Mesodermal cell (in vitro differentiated cells): ENCODE measurements at regions not wholly inside any gene's neighbourhood (a gene's known extent, or its start where the extent isn't known, plus 50 kb on each side); places are given as distances from the start of the nearest gene placed in this dataset.

Experiments
- H3K27ac ChIP-seq: 2 replicates; pipeline ENCODE4 v1.7.0; 2013; ENCODE audit warnings: mild to moderate bottlenecking, low read depth, low read length, moderate library complexity; ENCODE audit not compliant: severe bottlenecking
- H3K36me3 ChIP-seq: 2 replicates; pipeline ENCODE4 v1.7.1; 2013; ENCODE audit warnings: mild to moderate bottlenecking, low read length, moderate library complexity; ENCODE audit not compliant: control insufficient read depth, insufficient read depth
- H3K4me1 ChIP-seq: one replicate; pipeline ENCODE4 v1.7.1; 2013; ENCODE audit warnings: mild to moderate bottlenecking, low read length; ENCODE audit not compliant: insufficient read depth, control insufficient read depth, poor library complexity, severe bottlenecking
- H3K4me3 ChIP-seq: 2 replicates; pipeline ENCODE4 v1.7.0; 2013; ENCODE audit warnings: low read length, control low read depth, mild to moderate bottlenecking; ENCODE audit not compliant: insufficient read depth, poor library complexity, severe bottlenecking; ENCODE audit errors: extremely low read depth
- H3K9me3 ChIP-seq: 2 replicates; pipeline ENCODE4 v1.7.1; 2013; ENCODE audit warnings: mild to moderate bottlenecking, low read length, moderate library complexity; ENCODE audit not compliant: control insufficient read depth
- WGBS, 2 experiments: methylation state at CpG; one replicate each; pipeline ENCODE4 v1.1.5; 2013; ENCODE audit warnings: missing lambda C conversion rate in 2 of 2; ENCODE audit not compliant: insufficient coverage in 2 of 2; 5-methylcytosine and 5-hydroxymethylcytosine counted together

- Histone ChIP-seq H3K4me1 (no peaks in the 10 kb centered on the region), H3K27ac (no peak overlapping the region), H3K36me3 (no peaks in the 10 kb centered on the region), H3K9me3 (no peaks in the 10 kb centered on the region), H3K4me3 (no peak overlapping the region)
- WGBS, 2 experiments: 70 to 87% methylated on average over 1 of the region's 1 CpG
Observed at GRCh38 chr10:70939441-70940003, 51.2 kb upstream of the PCBD1 start.

GRCh38 chr10:70940834-70941568 lies 52.6 kb upstream of the PCBD1 start:
- H3K9me3 ChIP-seq: no peaks in the 10 kb centered on the region
- H3K4me1 ChIP-seq: no peaks in the 10 kb centered on the region
- H3K4me3 ChIP-seq: no peak overlapping the region
- WGBS, 2 experiments: 0 to 54% methylated on average over 1 to 3 of the region's 6 CpGs
- H3K27ac ChIP-seq: no peak overlapping the region
- no peaks in the 10 kb centered on the region for H3K36me3 ChIP-seq

GRCh38 chr10:70942125-70942524 lies 53.8 kb upstream of the PCBD1 start:
- Histone ChIP-seq H3K36me3 (no peaks in the 10 kb centered on the region), H3K4me3 (no peak overlapping the region), H3K27ac (no peak overlapping the region), H3K9me3 (no peaks in the 10 kb centered on the region), H3K4me1 (no peaks in the 10 kb centered on the region)
- WGBS, 2 experiments: 82 to 96% methylated on average over 4 to 5 of the region's 6 CpGs

- Histone ChIP-seq H3K4me1 (no peaks in the 10 kb centered on the region), H3K27ac (no peak overlapping the region), H3K9me3 (no peaks in the 10 kb centered on the region), H3K36me3 (no peaks in the 10 kb centered on the region), H3K4me3 (no peak overlapping the region)
- 90 to 93% methylated on average over 2 to 3 of the region's 3 CpGs for WGBS, 2 experiments
Observed at GRCh38 chr10:70942725-70943124, 54.4 kb upstream of the PCBD1 start.

- Histone ChIP-seq H3K27ac (no peak overlapping the region), H3K4me3 (no peak overlapping the region), H3K36me3 (no peaks in the 10 kb centered on the region), H3K4me1 (no peaks in the 10 kb centered on the region), H3K9me3 (no peaks in the 10 kb centered on the region)
- 80 to 85% methylated on average over 2 to 3 of the region's 4 CpGs for WGBS, 2 experiments
Observed at GRCh38 chr10:70943249-70943648, 54.9 kb upstream of the PCBD1 start.

GRCh38 chr10:70943841-70944466 lies 55.6 kb upstream of the PCBD1 start:
- 89 to 90% methylated on average over 11 to 14 of the region's 14 CpGs for WGBS, 2 experiments
- Histone ChIP-seq H3K4me1 (no peaks in the 10 kb centered on the region), H3K4me3 (no peak overlapping the region), H3K27ac (no peak overlapping the region), H3K36me3 (no peaks in the 10 kb centered on the region), H3K9me3 (no peaks in the 10 kb centered on the region)

GRCh38 chr10:70950037-70950436 lies 61.7 kb upstream of the PCBD1 start:
- H3K4me1 ChIP-seq: no peaks in the 10 kb centered on the region
- H3K9me3 ChIP-seq: no peaks in the 10 kb centered on the region
- H3K36me3 ChIP-seq: no peaks in the 10 kb centered on the region
- no peak overlapping the region for H3K27ac ChIP-seq
- WGBS, 2 experiments: 83 to 95% methylated on average over 3 to 4 of the region's 5 CpGs
- no peak overlapping the region for H3K4me3 ChIP-seq

GRCh38 chr10:70950801-70951200 lies 62.4 kb upstream of the PCBD1 start:
- H3K36me3 ChIP-seq: no peaks in the 10 kb centered on the region
- H3K4me3 ChIP-seq: no peak overlapping the region
- H3K27ac ChIP-seq: no peak overlapping the region
- WGBS, 2 experiments: 100% methylated on average over 1 of the region's 1 CpG
- H3K4me1 ChIP-seq: no peaks in the 10 kb centered on the region
- H3K9me3 ChIP-seq: no peaks in the 10 kb centered on the region

GRCh38 chr10:70952401-70952800 lies 64.0 kb upstream of the PCBD1 start:
- no peaks in the 10 kb centered on the region for H3K36me3 ChIP-seq
- WGBS, 2 experiments: 73 to 77% methylated on average over 1 to 3 of the region's 4 CpGs
- H3K4me1 ChIP-seq: no peaks in the 10 kb centered on the region
- H3K4me3 ChIP-seq: no peak overlapping the region
- no peaks in the 10 kb centered on the region for H3K9me3 ChIP-seq
- no peak overlapping the region for H3K27ac ChIP-seq

GRCh38 chr10:70952921-70953320 lies 64.6 kb upstream of the PCBD1 start:
- H3K36me3 ChIP-seq: no peaks in the 10 kb centered on the region
- no peaks in the 10 kb centered on the region for H3K9me3 ChIP-seq
- no peaks in the 10 kb centered on the region for H3K4me1 ChIP-seq
- WGBS, 2 experiments: 89 to 90% methylated on average over 4 to 5 of the region's 5 CpGs
- no peak overlapping the region for H3K27ac ChIP-seq
- H3K4me3 ChIP-seq: no peak overlapping the region
